ENCODE measurements at regions not wholly inside any gene's neighbourhood (a gene's known extent, or its start where the extent isn't known, plus 50 kb on each side); places are given as distances from the start of the nearest gene placed in this dataset.

DNA sequence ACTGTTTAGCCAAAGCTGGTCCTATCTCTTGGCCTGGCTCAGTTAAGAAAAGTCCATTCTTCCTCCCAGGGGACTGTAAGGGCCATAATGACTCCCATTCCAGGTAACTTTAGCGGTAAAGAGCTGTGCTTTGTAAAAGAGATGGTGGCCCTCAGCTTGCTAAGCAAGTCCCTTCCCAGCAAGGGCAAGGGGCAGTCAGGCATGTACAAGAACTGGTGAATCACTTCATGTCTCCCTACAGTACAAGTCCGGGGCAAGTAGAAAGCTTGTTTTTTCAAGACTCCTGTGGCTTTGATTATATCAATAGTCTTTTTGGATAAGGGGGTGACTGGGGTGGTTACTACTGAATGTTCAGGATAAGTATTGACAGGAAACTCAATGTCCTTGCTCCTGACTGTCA is 88.9 kb downstream of the SLC25A15 start:
- H3K27ac Mint-ChIP-seq (ENCODE audit: unreplicated experiment): no peak overlapping the region
- peaks cover 71% of the 10 kb centered on the region for H3K36me3 Mint-ChIP-seq (ENCODE audit: low read depth)
- peaks cover 14% of the 10 kb centered on the region for H3K9me3 Mint-ChIP-seq
- TF ChIP-seq CTCF (conservative IDR thresholded peaks at IDR 0.05): no peak
- DNase-seq (ENCODE audit: low read depth, low spot score): no peak
- H3K4me1 Mint-ChIP-seq: no peaks in the 10 kb centered on the region
- H3K27me3 Mint-ChIP-seq (ENCODE audit: low read depth): no peaks in the 10 kb centered on the region
- H3K4me3 Mint-ChIP-seq: no peak overlapping the region

GRCh38 chr13:40878823-40879222 is 89.4 kb downstream of the SLC25A15 start:
- no peak for DNase-seq (ENCODE audit: low read depth, low spot score)
- Mint-ChIP-seq H3K27me3 (ENCODE audit: low read depth) (no peaks in the 10 kb centered on the region), H3K4me3 (no peak overlapping the region), H3K36me3 (ENCODE audit: low read depth) (peaks cover 69% of the 10 kb centered on the region), H3K9me3 (peaks cover 12% of the 10 kb centered on the region), H3K4me1 (no peaks in the 10 kb centered on the region), H3K27ac (ENCODE audit: unreplicated experiment) (no peak overlapping the region)
- TF ChIP-seq CTCF (conservative IDR thresholded peaks at IDR 0.05): no peak

Measured in neural crest cell (in vitro differentiated cells).